ENCODE measurements at regions not wholly inside any gene's neighbourhood (a gene's known extent, or its start where the extent isn't known, plus 50 kb on each side); places are given as distances from the start of the nearest gene placed in this dataset.
"Not testable (repeated sequence)": the region's sequence is repeated elsewhere in the genome, so short reads cannot be mapped to it uniquely, and the experiment has no call there.

DNA sequence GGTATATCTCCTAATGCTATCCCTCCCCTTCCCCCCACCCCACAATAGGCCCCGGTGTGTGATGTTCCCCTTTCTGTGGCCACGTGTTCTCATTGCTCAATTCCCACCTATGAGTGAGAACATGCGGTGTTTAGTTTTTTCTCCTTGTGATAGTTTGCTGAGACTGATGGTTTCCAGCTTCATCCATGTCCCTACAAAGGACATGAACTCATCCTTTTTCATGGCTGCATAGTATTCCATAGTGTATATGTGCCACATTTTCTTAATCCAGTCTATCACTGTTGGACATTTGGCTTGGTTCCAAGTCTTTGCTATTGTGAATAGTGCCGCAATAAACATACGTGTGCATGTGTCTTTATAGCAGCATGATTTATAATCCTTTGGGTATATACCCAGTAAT lies 122.5 kb upstream of the TAS2R1 start:
- TF ChIP-seq ZBTB1 (CRISPR knock-in tag; IDR thresholded peaks at IDR 0.05; ENCODE audit: borderline replicate concordance); ZNF207 (IDR thresholded peaks at IDR 0.05; ENCODE audit: borderline replicate concordance); TSC22D2 (CRISPR knock-in tag; IDR thresholded peaks at IDR 0.05; ENCODE audit: borderline replicate concordance); EZH2 (conservative IDR thresholded peaks at IDR 0.05; ENCODE audit: low read depth, low read length); HDAC2 (CRISPR knock-in tag; IDR thresholded peaks at IDR 0.05); U2AF1 (optimal IDR thresholded peaks at IDR 0.05; ENCODE audit: low read depth, low read length); JUND (CRISPR knock-in tag; IDR thresholded peaks at IDR 0.05); ZNF350 (CRISPR knock-in tag; IDR thresholded peaks at IDR 0.05; ENCODE audit: borderline replicate concordance, low read depth); HOXA9 (CRISPR knock-in tag; IDR thresholded peaks at IDR 0.05; ENCODE audit: borderline replicate concordance); MED8 (CRISPR knock-in tag; IDR thresholded peaks at IDR 0.05; ENCODE audit: insufficient replicate concordance): not testable (repeated sequence)
- TF ChIP-seq, protein P1, sequence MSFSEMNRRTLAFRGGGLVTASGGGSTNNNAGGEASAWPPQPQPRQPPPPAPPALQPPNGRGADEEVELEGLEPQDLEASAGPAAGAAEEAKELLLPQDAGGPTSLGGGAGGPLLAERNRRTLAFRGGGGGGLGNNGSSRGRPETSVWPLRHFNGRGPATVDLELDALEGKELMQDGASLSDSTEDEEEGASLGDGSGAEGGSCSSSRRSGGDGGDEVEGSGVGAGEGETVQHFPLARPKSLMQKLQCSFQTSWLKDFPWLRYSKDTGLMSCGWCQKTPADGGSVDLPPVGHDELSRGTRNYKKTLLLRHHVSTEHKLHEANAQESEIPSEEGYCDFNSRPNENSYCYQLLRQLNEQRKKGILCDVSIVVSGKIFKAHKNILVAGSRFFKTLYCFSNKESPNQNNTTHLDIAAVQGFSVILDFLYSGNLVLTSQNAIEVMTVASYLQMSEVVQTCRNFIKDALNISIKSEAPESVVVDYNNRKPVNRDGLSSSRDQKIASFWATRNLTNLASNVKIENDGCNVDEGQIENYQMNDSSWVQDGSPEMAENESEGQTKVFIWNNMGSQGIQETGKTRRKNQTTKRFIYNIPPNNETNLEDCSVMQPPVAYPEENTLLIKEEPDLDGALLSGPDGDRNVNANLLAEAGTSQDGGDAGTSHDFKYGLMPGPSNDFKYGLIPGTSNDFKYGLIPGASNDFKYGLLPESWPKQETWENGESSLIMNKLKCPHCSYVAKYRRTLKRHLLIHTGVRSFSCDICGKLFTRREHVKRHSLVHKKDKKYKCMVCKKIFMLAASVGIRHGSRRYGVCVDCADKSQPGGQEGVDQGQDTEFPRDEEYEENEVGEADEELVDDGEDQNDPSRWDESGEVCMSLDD (CRISPR knock-in tag; IDR thresholded peaks at IDR 0.05; ENCODE audit: borderline replicate concordance): not testable (repeated sequence)
- TF ChIP-seq, protein P2, sequence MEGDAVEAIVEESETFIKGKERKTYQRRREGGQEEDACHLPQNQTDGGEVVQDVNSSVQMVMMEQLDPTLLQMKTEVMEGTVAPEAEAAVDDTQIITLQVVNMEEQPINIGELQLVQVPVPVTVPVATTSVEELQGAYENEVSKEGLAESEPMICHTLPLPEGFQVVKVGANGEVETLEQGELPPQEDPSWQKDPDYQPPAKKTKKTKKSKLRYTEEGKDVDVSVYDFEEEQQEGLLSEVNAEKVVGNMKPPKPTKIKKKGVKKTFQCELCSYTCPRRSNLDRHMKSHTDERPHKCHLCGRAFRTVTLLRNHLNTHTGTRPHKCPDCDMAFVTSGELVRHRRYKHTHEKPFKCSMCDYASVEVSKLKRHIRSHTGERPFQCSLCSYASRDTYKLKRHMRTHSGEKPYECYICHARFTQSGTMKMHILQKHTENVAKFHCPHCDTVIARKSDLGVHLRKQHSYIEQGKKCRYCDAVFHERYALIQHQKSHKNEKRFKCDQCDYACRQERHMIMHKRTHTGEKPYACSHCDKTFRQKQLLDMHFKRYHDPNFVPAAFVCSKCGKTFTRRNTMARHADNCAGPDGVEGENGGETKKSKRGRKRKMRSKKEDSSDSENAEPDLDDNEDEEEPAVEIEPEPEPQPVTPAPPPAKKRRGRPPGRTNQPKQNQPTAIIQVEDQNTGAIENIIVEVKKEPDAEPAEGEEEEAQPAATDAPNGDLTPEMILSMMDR (CRISPR knock-in tag; IDR thresholded peaks at IDR 0.05): not testable (repeated sequence)
- TF ChIP-seq, protein P3, sequence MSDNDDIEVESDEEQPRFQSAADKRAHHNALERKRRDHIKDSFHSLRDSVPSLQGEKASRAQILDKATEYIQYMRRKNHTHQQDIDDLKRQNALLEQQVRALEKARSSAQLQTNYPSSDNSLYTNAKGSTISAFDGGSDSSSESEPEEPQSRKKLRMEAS (IDR thresholded peaks at IDR 0.05): not testable (repeated sequence)
